HG03039 (cell line): ENCODE measurements at regions not wholly inside any gene's neighbourhood (a gene's known extent, or its start where the extent isn't known, plus 50 kb on each side); places are given as distances from the start of the nearest gene placed in this dataset.
"Not testable (repeated sequence)": the region's sequence is repeated elsewhere in the genome, so short reads cannot be mapped to it uniquely, and the experiment has no call there.

Experiments
- ATAC-seq: cut with Tn5 transposase; IDR thresholded peaks from one replicate; pipeline ENCODE4 v1.9.1; 2021; ENCODE audit warnings: mild to moderate bottlenecking, moderate library complexity; ENCODE audit not compliant: unreplicated experiment

DNA sequence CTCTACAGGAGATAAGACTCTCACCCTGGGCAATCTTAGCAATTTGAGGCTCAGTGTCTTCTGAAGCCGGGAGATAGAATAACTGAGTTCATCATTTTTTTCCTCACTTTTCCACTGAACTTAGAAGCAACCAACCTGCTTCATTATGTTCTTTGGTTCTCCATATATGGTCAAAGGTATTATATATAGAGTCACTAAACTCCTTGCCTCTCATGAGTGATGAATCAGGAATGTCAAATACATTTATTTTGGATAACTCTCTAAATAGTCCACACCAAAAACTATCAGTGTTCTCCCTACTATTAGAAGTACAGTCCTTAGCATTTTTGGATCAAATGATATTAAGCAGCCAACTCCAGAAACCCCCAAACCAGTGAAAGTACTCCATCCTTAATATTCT is 421.5 kb upstream of the EPHA5 start:
- ATAC-seq: no peak

DNA sequence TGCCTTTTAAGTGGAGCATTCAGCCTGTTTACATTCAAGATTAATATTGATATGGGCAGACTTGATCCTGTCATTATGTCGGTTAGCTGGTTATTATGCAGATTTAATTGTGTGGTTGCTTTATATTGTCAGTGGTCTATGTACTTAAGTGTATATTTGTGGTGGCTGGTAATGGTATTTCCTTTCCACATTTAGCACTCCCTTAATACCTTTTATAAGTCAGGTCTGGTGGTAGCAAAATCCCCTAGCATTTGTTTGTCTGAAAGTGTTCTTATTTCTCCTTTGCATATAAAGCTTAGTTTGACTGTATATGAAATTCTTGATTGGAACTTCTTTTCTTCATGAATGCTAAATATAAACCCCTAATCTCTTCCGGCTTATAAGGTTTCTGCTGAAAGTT is 403.7 kb upstream of the EPHA5 start:
- ATAC-seq: no peak

DNA sequence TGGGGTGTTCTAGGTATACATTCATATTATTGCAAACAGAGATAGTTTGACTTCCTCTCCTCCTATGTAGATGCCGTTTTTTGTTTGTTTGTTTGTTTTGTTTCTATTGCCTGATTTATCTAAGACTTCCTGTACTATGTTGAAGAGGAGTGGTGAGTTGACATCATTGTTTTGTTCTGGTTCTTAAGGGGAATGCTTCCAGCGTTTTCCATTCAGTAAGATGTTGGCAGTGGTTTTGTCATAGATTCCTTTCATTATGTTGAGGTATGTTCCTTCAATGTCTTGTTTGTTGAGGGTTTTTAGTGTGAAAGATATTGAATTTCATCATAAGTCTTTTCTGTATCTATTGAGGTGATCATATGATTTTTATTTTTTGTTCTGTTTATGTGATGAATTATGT is 401.6 kb upstream of the EPHA5 start:
- ATAC-seq: no peak

DNA sequence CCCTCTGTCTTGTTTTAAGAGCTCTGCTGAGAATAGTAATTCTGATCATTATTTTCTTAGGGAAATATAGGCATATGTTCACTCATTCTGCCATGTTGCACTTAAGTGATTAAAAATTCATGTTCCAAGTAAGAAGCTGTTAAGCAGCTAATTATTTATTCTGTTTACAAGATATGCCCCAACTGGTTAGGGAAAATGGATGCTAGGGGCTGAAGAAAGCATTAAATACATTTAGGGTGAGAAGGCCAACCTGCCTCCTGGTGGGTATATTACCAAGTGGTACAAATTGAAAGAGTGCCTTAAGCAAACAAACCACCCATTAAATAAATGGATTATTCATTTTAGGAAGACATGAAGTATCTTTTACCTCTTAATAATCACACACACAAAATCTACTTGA is 392.6 kb upstream of the EPHA5 start:
- no peak for ATAC-seq

DNA sequence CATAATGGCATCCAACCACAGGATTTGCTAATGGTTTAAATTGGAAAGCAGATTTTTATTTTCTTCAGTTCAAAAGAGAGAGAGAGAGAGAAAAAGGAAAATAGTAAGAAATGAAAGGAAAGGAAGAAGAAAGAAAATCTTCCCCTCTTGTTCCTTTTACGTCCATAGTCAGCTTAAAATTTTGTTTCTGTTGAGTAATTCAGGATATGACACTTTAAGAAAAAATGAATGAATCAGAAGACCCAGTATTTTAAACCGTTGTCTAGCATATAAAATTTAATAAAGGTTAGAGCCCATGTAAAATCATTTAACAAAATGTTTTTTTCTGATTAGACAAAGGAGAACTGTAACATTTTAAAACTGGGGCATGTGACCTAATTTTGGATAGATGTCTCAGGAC is 391.8 kb upstream of the EPHA5 start:
- ATAC-seq: no peak

DNA sequence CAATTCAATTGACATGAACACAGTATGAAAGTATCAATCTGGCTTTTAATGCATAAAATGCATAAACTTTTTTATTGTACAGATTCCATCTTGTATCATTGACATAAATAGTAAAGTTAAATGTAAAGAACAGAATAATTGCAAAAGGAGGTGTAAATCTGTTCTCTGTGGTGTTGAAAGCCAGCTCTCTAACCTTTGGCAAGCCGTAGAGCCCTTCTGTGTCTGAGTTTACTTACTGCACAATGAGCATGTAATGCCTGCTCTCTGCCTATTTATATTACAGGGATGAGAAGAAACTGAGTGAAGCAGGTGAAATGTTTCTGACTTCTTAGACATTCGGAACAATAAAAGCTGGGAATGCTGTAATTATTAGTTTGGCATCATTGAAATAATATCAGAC is 389.3 kb upstream of the EPHA5 start:
- ATAC-seq: no peak

DNA sequence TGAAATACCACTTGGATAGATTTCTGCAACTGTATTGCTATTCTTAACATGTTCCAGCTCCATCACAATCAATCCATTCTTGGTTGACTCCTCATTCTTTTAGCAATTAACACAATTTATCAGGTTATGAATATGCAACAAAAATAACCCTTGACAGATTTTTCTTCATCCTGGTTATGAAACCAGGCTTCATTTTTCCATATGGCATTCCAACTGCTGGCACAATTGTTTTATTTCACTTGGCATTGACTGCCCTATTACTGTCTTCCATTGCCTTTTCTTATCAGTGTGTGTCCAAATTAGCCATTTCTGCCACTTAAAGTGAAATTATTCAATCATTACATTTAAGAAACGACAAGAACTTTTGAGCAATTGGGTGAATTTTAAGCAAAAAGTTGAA is 388.8 kb upstream of the EPHA5 start:
- no peak for ATAC-seq

DNA sequence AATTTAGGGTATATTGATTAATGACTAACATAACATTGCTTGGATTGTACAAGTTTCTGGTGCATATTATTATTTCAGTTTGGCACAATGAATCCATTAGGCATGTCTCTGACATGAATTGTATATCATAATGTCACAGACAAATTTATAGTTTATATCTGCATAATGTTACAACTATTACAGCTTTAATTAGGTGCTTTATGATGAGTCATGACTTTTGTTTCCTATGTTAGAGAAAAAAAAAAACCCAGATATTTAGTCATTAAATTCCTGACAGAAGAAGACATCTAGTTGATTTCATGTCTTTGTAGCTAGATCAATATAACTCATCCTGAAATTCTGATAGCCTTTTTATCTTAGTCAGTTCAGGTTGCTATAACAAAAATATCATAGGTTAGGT is 385.7 kb upstream of the EPHA5 start:
- ATAC-seq: no peak

DNA sequence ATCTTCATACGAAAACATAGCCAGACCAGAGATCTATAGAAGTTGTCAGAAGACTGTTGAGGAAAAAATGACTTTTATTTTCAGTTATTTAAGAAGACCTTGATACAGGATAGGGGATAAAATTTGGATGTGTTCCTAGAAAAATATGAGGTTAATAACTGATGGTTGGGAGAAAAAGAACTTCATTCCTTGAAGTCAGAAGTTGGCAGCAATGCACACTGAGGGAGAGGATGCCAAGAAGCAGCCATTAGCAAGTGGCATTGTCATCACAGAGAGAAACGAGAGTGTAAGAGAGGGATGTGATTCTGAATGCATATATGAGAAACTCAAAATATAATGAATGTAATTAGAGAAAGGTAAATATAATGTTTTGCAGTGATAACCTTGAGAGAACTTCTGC is 382.1 kb upstream of the EPHA5 start:
- ATAC-seq: no peak

DNA sequence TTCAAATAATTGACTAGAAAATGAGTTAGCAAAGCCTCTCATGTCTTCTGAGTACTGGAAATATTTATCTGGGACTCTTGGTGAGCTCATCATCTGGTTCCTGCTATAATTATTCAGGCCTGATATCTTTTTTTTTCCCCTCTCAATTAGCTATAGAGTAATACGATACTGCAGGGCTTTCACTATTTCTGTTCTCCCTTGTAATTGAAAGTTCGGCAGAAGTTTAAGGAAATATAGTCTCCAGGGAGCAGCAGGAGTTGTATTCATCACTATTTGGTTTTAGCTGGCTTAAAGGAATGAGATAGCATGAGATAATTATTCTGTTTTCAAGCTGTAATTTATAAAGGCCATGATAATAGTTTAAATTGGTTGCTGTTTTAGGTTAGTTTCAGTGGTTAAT is 378.6 kb upstream of the EPHA5 start:
- ATAC-seq: no peak

DNA sequence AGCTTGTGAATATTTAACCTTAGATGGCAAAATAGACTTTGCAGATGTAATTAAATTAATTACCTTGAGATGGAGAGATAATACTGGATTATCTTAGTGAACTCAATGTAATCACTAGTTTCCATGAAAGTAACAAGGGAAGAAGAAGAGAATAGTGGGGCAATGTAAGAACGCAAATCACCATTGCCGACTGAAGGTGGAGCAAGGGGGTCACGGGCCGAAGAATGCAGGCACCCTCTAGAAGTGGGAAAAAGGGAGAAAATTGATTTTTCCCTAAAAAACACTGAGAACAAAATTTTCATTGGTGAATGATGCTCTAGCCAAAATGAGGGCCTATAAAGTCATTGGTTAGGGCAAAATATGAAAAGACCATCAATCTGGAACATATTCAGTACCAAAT is 375.6 kb upstream of the EPHA5 start:
- no peak for ATAC-seq

DNA sequence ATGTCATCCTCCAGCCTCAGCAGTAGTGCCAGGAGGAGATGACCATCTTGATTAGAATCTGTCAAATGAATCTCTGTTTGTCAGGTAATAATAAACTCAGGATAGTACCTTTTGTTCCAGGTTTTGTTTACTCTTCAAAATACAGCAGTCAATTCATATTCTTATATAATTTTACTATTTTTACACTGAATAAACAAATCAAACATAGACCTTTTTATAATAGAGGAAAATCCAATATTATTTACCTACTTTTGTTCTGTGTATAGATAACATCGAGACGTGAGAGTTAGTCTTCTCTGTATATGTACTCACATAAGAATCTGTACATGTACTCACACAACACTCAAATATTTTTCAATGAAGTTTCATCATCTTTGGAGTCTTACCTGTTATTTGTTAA is 365.4 kb upstream of the EPHA5 start:
- ATAC-seq: no peak

DNA sequence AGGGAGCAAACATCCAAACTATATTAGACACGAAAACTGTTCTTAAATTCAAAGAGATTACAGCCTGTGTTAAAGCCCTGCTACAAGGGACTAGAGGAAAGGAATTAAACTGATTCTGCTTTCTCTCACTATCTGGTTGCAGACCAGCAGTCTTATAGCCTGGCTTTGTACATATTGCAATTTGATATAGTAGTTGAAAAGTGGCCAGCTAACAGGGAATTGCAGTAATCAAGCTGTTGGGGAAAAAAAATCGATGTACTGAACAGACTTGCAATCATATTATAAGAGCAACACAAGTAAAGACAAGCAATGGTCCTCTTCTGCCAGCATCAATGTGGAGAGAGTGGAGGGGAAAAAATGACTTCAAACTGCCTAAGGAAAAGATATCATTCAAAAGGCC is 364.4 kb upstream of the EPHA5 start:
- no peak for ATAC-seq

DNA sequence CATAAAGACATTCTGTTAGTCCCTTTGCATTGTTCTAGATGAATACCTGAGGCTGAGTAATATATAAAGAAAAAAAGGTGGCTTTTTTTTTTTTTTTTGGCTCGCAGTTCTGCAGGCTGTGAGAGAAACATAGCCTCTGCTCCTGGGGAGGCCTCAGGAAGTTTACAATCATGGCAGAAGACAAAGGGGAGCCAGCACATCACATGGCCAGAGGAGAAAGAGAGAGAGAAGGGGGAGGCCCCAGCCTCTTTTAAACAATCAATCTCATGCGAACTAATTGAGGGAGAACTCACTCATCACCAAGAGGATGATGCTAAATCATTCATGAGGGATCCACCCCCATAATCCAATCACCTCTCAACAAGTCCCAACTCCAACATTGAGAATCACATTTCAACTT is 364.0 kb upstream of the EPHA5 start:
- ATAC-seq: no peak

DNA sequence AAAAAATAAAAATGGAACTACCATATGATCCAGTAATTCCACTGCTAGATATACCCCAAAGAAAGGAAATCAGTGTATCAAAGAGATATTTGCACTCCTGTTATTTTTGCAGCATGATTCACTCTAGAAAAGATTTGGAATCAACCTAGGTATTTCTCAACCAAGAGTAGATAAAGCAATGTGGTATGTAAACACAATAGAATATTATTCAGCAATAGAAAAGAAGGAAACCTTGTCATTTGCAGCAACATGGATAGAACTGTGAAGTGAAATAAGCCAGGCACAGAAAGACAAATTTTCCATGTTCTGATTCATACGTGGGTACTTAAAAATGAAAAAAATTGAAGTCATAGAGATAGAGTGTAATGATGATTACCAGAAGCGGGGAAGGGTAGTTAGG is 362.3 kb upstream of the EPHA5 start:
- no peak for ATAC-seq

DNA sequence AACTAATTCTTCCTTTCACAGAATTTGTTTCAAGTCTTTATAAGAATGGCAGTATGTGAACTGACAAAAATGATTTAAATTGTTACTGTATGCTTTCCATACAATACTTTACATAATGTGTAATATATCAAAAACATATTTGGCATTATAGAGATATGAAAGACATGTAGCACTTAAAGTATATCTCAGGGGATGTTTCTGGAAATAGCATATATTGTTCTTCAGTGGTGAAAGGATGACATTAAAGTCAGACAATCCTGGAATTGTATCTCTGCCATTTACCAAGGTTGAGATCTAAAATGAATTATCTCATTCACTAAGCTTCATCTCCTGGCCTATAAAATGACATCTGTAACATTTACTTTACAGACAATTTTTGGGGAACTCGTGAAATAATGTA is 358.4 kb upstream of the EPHA5 start:
- no peak for ATAC-seq

DNA sequence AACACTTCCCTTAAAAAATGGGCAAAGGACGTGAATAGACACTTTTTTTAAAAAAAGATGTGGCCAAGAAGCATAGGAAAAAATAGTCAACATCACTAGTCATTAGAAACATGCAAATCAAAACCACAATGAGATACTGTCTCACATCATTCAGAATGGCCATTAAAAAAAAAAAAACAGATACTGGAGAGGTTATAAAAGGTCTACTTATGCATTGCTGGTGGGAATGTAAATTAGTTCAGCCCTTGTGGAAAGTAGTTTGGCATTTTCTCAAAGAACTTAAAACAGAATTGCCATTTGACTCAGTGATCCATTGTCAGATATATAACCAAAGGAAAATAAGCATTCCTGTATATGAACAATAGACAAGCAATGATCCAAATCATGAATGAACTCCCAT is 352.8 kb upstream of the EPHA5 start:
- no peak for ATAC-seq

DNA sequence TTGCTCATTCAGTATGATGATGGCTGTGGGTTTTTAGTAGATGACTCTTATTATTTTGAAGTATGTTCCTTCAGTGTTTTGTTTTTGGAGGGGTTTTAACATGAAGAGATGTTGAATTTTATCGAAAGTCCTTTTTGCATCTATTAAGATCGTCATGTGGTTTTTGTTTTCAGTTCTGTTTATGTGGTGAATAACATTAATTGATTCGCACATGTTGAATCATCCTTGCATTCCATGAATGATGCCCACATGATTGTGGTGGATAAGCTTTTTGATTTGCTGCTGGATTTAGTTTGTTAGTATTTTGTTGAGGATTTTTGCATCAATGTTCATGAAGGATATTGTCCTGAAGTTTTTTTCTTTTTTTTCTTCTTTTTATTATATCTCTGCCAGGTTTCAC is 347.4 kb upstream of the EPHA5 start:
- ATAC-seq: no peak

DNA sequence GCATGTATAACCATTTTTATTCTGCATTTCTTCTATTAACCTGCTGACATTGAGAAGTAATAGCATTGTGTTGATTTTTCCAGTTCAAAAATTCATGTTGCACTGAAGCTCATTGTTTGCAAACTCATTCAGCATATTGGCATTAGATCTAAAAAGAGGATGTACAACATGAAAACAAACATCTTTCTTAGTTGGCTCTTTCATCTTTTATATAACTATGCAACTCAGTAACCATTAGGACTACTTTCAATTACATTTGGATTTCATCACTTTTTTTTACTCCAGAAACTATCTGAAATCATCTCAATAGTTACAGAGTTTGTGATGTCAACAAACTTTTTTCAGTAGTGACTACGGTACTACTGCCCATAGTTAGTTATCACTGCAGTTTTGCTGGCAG is 346.0 kb upstream of the EPHA5 start:
- ATAC-seq: no peak

DNA sequence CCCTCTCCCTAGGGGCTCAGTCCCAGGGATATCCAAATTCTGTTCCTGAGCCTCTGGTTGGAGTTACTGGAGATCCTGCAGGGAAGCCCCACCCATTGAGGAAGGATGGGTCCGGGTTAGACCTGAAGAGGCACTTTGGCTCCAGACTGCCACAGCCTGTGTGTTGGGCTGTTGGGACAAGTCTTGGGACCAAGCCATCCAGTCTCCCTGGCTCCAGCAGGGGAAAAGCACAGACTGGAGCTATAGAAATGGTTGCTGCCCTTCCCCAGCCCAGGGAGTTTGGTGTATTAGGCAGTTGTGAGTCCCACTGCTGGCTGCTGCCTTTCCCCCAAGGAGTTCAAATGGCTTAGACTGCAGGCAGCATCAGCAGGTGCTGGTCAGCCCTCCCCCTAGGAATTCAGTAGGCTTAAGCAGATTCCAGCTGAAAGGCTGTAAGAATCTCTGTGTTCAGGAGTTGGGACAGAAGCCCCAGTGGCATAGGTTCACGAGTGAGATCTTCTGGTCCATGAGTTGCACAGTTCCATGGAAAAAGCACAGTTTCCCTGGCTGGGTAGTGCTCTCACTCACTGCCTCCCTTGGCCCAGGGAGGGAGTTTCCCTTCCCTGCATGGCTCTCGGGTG is 344.0 kb upstream of the EPHA5 start:
- ATAC-seq: no peak

DNA sequence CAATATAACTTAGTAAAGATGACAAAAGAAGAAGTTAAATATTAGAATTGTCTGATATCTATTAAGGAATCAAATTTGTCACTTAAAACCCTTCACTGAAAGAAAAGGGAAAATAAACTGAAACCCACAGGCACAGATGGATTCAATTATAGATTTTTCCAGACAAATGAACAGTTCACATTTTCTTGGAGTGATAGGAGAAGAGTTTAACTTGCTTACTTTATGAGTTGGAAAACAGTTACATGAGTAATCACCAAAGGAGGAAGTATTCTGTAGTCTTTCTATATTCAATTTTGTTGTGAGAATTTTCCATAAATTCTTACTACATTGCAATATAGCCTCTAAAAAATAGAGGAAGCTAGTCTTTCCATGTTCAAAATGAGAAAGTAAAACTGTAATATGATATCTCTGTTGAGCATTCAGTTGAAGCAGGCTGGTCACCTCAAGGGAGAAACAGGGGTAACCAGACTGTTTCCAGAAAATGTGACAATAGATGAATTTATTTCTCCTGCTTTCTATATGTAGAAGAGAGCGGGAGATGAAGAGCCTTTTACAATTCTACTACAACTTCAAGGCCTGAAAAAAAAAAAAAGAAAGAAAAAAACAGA is 330.3 kb upstream of the EPHA5 start:
- no peak for ATAC-seq

DNA sequence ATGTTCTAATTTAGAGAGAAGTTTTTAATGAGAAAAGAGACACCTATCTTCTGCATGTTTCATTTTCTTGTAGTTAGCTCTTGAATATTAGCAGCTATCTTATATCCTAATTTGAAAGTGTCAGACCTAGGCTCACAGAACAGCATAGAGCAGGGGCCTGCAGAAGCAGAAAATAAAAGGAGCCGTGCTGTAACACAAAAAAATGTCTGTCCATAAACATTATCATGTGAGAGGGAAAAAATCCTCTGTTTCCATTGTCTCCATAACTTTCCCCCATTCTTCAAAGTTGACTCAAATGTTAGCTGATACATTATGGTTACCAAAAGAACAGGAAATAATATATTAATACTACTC is 329.2 kb upstream of the EPHA5 start:
- no peak for ATAC-seq

DNA sequence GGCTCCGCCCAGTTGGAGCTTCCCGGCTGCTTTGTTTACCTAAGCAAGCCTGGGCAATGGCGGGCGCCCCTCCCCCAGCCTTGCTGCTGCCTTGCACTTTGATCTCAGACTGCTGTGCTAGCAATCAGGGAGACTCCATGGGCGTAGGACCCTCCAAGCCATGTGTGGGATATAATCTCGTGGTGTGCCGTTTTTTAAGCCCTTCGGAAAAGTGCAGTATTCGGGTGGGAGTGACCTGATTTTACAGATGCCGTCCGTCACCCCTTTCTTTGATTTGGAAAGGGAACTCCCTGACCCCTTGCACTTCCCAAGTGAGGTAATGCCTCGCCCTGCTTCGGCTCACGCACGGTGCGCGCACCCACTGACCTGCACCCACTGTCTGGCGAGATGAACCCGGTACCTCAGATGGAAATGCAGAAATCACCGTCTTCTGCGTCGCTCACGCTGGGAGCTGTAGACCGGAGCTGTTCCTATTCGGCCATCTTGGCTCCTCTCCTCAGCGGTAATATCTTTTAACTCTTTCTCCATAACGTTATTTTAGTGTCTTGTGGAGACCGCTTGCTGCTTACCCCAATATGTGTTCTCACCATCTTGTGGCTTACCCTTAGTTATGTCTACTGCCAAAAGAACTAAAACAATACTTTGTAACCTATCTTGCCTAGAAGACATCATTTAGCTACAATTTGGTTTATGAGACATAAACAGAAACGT is 328.7 kb upstream of the EPHA5 start:
- ATAC-seq: not testable (repeated sequence)
